ENCODE measurements at regions not wholly inside any gene's neighbourhood (a gene's known extent, or its start where the extent isn't known, plus 50 kb on each side); places are given as distances from the start of the nearest gene placed in this dataset.

DNA sequence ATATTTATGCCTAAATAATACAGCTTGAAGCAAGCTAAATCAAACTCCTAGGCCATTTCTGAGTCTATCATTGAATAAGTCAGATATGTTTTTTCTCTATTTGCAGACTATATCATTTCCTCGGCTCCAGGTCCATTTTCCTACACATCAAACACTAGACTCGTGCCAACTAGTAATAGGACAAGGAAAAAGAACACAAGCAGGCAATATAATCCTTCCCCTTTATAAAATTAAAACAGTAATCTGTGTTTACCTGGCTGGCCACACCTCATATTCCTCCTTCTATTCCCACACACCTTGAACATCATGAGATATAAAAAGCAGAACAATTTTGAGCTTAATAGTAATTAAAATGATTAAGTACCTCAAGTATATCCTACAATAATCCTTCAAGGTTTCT, 325.7 kb downstream of the TFEC start:
- DNase-seq, result no peak

DNA sequence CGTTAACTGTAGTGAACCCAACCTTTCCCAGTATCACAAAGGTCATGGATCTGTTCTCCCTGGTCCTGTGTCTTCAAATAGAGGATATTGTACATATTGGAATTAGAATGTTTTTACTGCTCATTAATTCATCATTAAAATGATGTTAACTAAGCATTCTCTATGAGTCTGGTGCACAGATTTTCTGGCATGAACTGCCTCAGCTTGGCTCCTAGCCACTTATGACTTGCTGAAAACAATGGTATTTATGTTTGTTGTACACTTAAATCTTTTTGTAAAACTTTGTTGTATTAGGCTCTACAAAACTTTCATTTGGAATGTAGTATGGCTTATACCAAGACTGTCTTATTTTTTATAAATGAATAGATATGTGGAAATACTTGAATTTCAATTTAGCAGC, 329.4 kb downstream of the TFEC start:
- DNase-seq, result no peak

DNA sequence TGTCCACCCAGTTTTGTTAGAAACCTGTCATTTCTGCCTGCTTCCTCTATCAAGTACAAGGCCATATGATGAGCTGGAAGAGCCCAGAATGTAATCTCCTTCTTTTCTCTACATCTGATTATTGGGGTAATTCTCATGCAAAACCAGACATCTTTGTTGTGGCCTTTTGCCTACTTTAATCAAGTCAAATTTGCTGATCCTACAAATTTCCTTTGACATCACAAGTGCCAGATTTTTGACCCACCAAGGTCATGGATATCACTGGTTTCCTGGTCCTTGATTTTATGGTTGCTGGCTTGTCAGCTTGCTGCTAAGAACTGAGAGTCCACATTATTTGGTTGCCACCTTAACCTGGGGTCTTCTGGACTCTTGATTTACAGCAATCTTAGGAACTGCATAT, 336.1 kb downstream of the TFEC start:
- no peak for DNase-seq

DNA sequence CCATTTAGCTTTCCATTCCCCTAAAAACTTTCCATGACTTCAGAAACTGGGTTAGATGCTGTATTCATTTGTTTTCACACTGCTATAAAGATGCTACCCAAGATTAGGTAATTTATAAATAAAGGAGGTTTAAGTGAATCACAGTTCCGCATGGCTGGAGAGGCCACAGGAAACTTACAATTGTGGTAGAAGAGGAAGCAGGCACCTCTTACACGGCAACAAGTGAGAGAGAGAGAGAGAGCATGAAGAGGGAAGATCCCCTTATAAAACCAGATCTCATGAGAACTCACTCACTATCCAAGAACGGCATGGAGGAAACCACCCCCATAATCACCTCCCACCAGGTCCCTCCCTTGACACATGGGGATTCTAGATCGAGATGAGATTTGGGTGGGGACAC, 336.8 kb downstream of the TFEC start:
- no peak for DNase-seq

DNA sequence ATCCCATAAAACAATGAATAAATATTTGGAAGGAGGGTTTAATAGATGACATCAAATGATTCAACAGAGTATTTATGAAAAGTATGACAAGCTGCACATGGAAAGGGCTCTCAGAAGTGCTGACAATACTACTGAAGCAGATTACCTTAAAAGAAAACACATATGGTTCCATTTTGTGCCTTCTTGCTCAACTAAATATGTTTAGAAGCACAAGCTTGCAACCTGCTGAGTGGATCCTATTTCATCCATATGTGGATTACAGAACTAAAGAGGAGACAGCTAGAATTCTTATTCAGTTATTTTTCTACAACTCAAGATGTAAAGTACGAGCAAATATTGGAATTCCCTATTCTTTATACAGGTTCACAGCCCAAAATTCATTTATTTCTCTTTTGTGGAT, 340.6 kb downstream of the TFEC start:
- no peak for DNase-seq

DNA sequence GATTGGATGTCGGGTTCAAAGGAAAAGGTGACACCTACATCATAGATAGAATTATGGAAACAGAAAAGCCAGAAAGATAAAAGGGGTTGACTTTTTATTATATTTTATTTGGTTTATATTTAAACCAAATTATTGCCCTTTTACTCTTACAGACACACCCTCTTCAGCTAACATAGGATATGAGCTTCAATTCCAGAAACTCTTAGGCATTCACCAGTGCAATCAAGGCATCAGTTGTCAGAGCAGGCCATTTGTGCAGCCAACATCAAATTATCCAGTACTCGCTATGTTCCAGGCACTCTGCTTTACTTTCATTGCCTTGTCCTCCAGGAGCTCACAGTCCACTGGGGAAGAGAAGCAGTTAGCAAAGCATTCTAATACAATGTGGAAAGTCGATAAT, 347.5 kb downstream of the TFEC start:
- no peak for DNase-seq

DNA sequence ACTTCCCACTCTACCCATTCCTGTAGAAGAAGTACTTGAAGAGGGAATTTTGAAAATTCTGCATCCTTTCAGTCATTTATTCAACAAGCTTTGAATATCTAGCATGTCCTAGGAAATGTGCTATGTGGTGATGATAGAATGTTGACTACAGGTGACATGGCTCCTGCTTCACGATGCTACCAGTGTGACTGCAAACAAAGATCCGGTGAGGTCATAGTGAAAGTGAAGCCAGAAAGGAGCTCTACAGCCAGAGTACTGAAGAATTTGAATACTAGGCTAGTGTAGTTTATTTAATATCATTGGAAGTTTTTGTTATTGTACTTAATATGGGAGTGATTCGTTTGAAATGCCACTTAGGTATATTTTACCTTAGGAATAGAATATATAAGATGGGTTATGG, 348.1 kb downstream of the TFEC start:
- no peak for DNase-seq

DNA sequence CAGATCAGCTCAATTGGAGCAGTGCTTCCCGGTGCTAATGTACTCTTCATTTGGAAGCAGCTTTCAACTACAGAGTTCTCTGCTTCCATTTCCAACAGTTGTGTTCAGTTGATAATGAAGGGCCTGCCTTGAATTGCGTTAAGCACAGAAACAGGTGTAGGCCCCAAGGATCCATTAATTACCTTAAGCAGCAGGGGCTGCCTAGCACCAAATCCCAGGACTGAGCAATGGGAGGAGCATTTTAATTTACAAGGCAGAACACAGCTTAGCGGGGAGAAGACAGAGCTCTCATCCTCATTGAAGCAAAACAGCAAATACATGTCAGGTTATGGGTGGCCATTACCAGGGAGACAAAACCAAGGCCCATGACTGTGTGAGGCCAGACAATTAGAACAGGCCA, 349.6 kb downstream of the TFEC start:
- DNase-seq, result no peak

DNA sequence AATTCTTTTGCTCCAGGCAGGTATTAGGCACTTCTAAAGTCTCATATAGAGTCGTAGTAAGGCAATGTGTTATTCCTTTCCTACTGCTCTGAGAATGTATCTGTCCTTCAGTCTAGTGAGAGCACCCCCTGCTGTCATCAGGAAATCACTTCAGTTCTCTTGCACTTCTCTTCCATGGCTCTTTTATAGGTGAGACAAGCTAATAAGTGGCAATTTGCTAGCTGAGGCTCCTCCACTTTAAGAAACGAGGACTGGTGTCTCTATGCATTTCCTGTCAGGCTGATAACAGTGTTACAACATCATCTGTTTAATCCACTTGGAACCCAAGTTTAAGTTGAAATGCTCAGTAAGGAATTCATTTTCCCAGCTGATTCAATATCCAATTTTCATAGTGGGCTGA, 350.6 kb downstream of the TFEC start:
- DNase-seq, result peak; percentile 33

DNA sequence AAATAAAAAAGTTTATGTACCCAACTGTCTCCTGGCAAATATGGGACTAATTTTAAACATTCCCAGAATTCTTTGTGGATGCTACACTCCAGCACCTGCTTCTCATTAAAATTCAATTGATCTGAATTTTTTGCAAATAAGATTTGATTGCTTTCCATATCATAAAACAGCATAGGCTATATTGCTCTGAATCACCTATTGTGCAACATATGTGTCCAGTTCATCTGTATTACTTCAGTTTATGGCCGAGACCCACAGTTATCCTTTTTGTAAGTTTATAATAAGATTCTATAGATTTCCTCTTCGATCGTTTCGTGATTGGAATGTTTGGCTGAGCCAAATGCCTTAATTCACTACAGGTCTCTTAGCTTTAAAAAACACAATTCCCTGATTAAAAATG, 351.1 kb downstream of the TFEC start:
- DNase-seq, result no peak

DNA sequence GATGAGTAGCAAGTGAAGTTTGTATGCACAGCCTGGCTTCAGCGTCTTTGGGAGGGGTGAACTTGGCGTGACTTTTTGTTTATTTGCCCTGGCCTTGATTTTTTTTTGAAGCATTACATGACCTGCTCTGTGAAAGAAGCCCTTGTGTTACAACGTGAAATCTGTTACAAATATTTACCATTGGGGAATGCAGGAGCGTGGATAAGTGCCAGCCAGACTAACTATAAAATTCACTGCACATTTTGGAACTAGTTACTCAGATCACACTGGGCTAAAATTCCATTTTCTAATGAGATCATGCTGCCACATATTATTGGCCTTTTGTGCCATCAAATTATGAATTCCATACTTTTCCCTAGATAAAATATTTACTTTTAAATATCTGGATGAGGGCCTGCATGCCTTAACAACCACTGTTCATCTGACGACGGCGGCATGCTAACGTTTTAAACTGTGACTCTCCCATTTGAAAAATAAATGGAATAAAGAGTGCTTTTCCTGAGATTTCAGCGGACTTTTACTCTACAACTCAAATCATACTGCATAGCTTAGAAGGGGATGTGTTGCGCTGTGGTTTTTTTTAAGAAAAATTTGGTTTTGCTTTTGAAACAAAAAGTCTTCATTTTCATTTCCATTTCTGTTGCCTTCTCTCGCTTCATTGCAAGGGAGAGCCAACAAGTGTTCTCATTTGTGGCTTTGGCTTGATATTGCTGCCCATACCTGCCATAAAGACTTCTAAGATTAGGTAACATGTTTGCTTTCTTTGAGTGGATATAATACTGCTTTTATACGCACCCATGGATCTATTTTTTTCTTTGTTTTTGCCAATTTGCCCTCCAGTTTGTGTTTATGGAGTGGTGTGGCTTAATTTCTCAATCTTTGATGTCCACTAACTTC, 352.2 kb downstream of the TFEC start:
- DNase-seq, result no peak

DNA sequence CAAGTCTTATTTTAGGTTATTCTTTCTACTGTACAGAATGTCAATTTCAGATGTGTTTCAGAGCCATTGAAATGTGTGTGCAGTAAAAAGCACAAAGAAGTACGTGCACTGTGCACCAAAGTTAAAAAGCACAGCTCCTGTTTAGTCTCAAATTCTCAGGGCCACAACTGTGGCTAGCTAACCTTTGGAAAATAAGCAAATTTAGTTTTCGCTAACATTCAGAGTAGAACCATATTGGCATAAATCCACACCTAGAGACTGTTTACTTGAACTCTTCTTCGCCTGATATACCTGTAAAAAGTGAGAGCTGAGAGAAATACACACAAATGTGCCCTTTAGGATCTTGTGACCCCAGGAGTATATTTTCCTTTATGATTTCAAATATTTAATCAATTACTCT, 353.9 kb downstream of the TFEC start:
- no peak for DNase-seq

DNA sequence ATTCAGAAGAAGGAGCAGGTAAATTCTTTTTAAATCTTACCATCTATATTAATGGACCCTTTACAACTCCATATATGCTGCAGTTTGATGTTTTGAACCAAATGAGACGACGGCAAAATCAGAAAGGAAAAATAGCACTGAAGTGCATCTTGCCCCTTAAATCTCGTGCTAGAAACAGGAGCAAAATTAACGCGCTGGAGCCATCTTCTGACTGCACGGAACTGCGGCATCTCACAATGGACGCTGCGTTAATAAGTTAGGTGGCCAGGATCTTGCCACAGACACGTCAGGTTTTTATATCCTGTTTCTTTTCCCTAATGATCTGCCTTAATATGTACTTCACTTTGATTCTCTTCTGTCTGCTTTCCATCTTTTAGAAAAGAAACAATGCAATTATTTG, 354.5 kb downstream of the TFEC start:
- DNase-seq, result peak; percentile 60

DNA sequence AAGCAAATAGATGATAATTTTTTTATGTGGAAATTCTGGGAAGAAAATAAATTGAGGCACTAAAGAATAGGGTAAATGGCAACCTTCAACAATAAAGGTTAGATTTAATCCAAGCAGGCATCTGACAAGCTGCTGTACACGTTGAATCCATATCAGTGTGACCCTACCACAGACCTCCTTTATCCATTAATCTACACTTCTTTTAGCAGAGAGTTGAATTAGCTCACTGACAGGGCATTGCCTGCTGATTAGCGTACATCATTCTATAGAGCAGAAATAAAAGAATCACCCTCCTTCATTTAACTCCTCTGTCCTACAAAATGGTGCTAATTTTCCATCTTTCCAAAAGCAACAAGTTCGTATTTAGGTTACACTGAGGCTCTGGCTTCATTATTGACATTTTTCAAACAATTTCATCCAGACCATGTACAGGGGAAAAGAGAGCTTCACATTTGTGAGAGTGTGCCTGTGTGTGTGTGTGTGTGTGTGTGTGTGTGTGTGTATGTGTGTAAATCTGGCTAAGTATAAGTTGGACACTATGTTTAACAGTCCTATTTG, 356.0 kb downstream of the TFEC start:
- DNase-seq, result no peak

DNA sequence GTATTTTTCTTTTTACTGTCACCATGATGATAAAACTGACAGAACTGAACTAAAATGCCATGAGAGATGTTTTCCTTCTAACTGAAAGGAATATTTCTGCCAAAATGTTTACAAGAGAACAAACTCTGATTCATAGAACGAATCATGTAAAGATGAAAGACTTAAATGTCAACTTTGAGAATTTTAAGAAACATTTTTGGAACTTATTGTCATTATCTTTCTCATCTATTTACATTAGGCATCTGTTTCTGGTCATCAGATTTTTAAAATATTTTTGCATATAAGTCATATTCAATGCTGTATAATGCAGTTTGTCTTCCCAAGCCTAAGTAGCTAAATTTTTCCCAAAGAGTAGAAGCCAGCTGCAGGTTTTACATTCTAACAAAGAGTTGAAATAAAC, 358.5 kb downstream of the TFEC start:
- no peak for DNase-seq

DNA sequence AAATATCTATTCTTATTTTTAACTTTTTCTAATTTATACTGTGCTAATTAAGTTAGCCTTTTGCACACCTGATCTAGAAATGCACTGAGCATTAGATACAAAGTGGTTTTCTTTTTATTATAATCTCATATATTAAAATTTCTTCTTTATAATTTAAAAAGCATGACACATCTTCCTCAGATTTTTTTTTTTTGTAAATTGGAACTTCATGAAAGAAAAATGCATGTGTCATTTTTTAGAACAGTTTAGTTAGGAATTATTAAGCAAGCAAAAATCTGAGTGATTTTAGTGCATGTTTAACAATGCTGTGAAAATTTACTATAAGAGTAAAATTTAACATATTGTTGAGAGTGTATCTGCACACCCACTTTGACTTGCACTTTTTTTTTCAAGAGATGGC, 367.9 kb downstream of the TFEC start:
- no peak for DNase-seq

DNA sequence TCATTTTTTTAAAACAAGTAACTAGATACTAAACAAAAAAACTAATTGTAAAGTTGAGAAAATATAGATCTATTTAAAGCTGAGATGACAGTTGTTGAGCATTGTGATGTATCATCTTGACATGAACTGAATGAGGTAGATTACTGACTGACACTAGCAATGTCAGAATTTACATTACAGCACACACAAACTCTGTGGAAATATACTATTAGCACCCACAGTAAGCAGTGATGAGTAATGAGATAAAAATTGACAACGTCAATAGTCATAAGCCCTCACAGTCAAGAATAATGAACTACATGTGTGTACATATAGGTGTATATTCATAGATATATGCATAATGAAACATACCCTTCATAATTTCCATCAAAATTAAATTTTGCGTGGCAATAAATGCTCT, 368.4 kb downstream of the TFEC start:
- DNase-seq, result no peak

DNA sequence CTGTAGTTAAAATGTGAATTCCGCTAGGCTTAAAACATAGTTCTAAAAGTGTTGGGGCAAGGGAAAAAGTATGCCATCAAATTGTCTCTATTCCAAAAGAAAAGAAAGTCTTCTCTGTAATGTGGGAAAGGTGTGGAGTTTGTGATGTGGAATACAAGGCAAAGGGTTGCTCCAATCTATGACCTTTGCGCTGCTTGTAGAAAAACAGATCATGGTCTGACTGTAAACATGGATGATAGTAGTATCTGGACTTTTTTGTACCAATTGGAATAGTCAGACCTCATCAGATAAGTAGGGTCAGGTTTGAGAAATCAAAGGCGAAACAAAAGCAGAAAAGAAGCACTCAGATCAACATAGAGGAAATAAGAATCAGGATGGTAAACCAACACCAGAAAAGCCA, 372.3 kb downstream of the TFEC start:
- no peak for DNase-seq

DNA sequence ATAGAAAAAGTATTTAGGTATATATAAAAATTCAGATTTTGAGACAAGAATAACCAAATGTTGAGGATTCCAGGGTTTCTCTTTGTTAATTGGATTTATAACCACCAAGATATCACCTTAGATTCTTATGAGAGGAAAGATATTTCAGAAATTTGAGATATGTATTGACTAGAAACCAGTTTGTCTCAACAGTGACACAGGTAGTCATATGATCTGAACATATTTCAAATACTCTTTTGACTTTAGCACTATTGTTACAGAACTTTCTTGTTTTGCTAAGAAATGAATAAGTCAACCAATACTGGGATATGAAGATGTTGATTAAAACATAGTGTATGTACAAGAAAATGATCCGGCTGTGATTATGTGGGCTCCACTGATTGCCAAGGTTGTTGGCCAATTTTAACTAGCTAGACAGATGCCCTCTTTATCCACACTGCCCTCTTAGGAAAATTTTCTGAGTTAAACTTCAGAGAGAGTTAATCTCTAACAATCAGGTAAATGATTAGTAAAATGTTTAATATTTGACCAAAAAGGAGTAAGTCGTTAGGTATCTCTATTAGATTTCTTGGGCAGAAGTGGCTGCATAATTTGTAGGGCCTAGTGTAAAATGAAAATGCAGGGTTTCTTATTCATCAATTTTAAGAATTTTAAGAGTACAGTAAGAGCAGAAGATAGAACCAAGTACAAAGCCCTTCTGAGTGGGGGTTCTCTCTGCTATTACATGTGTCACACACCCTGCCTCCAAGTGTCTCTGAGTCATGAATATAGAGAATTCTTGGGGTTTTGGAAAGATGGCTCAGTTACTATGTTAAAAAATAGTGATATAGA, 376.0 kb downstream of the TFEC start:
- no peak for DNase-seq

DNA sequence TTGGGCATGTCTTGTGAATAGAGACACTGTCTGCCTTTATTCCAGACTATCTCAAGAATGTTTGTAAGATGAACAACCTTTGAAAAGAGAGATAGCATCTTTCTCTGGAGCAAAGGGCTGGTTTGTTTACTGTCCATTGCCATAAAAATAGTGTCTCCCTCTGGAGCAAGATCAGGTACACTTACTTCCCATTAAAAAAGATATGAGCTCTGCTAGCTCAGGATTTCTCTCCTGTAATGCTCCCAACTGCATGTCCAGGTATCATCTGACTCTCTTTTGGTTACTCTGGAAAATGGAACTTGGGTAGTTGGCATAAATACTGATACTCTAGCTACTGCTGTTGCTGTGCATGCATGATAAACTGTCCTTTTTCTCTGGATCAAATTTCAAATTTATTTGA, 381.1 kb downstream of the TFEC start:
- DNase-seq, result no peak

DNA sequence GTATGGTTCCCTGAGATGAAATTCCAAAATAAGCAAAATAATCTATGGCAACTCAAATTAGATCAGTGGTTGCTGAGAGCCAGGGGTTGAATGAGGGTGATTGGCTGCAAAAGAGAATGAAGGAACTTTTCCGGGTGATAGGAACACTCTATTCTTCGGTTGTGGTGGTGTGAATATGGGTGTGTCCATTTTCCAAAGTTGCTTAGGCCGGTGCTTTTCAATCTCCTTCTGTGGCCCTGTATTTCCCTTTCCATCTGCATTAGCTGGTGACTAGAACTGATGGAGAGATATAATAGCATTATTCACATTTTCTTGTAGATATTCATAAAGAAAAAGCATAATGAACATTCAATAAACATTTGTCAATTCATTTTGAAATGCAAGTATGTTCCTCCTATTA, 382.9 kb downstream of the TFEC start:
- DNase-seq, result no peak

DNA sequence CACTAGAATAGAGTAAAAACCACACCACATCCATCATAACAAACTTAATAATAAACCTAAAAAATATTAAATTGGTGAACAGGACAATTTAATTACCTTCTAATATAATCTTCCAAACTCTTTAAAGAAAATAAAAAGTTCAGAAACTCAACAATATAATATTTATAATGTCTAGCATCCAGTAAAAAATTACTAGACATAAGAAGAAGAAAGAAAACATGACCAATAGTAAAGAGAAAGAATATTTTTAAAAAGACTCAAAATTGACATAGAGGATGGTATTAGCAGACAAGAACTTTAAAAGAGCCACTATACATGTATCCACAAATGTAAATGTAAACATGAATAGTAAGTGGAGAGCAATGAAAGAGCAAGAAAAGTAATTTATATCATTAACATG, 388.4 kb downstream of the TFEC start:
- no peak for DNase-seq

DNA sequence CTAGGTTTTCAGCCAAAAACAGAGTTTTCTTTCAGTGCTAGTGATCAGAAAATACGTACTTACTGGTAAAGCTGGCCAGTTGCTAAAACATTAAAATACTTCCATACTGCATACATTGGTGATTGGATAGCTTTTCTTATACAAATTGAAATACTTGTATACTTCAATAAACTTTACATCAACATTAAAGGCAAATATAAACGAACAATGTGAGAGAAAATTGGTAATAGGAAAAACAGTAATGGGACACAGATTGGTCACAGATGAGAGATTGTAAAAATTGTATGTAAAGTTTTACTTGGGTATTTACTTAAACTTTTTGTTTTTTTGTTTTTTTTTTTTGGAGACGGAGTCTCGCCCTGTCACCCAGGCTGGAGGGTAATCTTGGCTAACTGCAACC, 391.7 kb downstream of the TFEC start:
- DNase-seq, result no peak

DNA sequence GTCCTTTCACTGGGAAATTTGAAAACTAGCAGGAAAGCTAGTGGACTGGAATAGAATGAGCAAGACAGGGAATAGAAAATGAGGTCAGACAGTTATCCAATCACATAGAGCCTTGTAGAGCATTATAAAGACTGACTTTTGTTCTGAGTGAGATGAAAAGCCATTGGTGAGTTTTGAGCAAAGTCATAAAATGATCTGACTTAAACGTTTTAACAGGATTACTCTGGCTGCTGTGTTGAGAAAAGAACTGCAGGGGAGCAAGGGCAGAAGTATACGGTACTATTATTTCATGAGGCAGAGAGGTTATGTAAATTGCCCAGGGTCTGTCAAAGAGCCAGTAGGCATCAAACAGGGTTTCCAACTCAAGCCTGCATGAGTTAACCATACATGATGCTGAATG, 393.4 kb downstream of the TFEC start:
- no peak for DNase-seq
